Stimulated activated CD4-positive, alpha-beta T cell treated with anti-CD3 and anti-CD28 coated beads, Interleukin-15, amount 100 ng/mL, for 24 hours (primary cell): ENCODE measurements at regions not wholly inside any gene's neighbourhood (a gene's known extent, or its start where the extent isn't known, plus 50 kb on each side); places are given as distances from the start of the nearest gene placed in this dataset.

Experiments
- DNase-seq: peaks from one replicate; pipeline ENCODE4 v3.0.0-alpha.2; 2020

GRCh38 chr13:33520468-33520839, 234.9 kb upstream of the STARD13 start:
- DNase-seq, result no peak

GRCh38 chr13:33524086-33524485, 238.5 kb upstream of the STARD13 start:
- no peak for DNase-seq

- no peak for DNase-seq
Measured at GRCh38 chr13:33525763-33526162, 240.2 kb upstream of the STARD13 start.

- DNase-seq, result no peak
Measured at GRCh38 chr13:33526718-33527117, 241.2 kb upstream of the STARD13 start.

- DNase-seq, result no peak
Measured at GRCh38 chr13:33528896-33529295, 243.3 kb upstream of the STARD13 start.

GRCh38 chr13:33531484-33531883, 245.9 kb upstream of the STARD13 start:
- no peak for DNase-seq

- DNase-seq, result no peak
Measured at GRCh38 chr13:33535061-33535460, 249.5 kb upstream of the STARD13 start.

- no peak for DNase-seq
Measured at GRCh38 chr13:33536601-33537000, 251.0 kb upstream of the STARD13 start.

GRCh38 chr13:33537026-33537425, 251.5 kb upstream of the STARD13 start:
- no peak for DNase-seq

GRCh38 chr13:33537676-33538075, 252.1 kb upstream of the STARD13 start:
- no peak for DNase-seq

GRCh38 chr13:33541456-33541855, 255.9 kb upstream of the STARD13 start:
- DNase-seq, result no peak

- DNase-seq, result no peak
Measured at GRCh38 chr13:33541962-33542308, 256.4 kb upstream of the STARD13 start.

GRCh38 chr13:33542309-33543088, 256.9 kb upstream of the STARD13 start:
- DNase-seq, result peak; percentile 97

GRCh38 chr13:33543089-33543459, 257.5 kb upstream of the STARD13 start:
- DNase-seq, result no peak

GRCh38 chr13:33543631-33544265, 258.2 kb upstream of the STARD13 start:
- no peak for DNase-seq

GRCh38 chr13:33544308-33544707, 258.8 kb upstream of the STARD13 start:
- DNase-seq, result no peak

- no peak for DNase-seq
Measured at GRCh38 chr13:33545492-33545891, 259.9 kb upstream of the STARD13 start.

- DNase-seq, result no peak
Measured at GRCh38 chr13:33547035-33547434, 261.5 kb upstream of the STARD13 start.

GRCh38 chr13:33548069-33548468, 262.5 kb upstream of the STARD13 start:
- no peak for DNase-seq

GRCh38 chr13:33550276-33550675, 264.7 kb upstream of the STARD13 start:
- no peak for DNase-seq

- no peak for DNase-seq
Measured at GRCh38 chr13:33550885-33551284, 265.3 kb upstream of the STARD13 start.

GRCh38 chr13:33554919-33555791, 262.8 kb upstream of the RFC3 start:
- no peak for DNase-seq

GRCh38 chr13:33556828-33557227, 261.1 kb upstream of the RFC3 start:
- no peak for DNase-seq

GRCh38 chr13:33560726-33561125, 257.2 kb upstream of the RFC3 start:
- DNase-seq, result no peak
